Activated CD8-positive, alpha-beta memory T cell treated with anti-CD3 and anti-CD28 coated beads, Interleukin-2, amount 50 U/mL, for 24 hours (primary cell): ENCODE measurements at regions not wholly inside any gene's neighbourhood (a gene's known extent, or its start where the extent isn't known, plus 50 kb on each side); places are given as distances from the start of the nearest gene placed in this dataset.

ENCODE experiments used
- DNase-seq: peaks from one replicate; pipeline ENCODE4 v3.0.0-alpha.2; 2020; ENCODE audit errors: extremely low read depth

DNA sequence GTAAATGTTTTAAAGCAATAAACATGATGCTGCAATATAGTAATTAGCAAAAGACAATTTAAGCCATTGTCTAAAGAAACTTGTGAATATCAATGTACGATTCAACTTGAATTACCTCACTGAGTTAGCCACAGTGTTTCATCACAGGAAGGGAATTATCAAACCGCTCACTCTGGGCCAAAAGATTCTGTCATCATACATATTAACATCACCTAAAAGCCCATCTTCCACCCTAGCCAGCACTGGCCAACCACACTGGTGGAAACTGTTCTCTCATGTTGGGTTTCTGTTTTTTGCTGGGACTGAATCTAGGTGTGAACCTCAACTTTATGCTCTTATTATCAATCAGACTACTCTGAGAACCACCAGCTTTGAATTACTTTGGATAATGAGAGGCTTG lies 497.7 kb upstream of the THBS1 start:
- no peak for DNase-seq

- DNase-seq: no peak
Measured at GRCh38 chr15:39084674-39085530, 496.0 kb upstream of the THBS1 start.

DNA sequence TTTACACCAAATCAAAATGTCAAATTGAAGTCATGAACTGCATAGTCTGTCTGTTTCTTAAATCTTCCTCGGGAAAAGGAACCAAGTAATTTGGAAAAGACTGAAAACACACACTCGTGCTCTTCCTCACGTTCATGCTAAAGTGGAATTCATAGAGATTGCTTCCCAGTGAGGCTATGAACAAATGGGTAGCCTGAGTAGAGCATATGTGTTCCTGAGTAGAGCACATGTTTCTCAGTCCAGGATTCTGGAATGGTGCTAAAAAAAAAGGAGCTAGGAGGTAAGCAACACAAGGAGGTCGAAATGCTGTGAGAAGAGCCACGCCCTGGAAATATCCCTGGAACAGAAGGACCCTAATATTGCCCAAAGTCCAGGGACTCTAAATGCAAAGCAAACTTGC lies 494.2 kb upstream of the THBS1 start:
- DNase-seq: no peak

GRCh38 chr15:39088156-39088555 lies 492.7 kb upstream of the THBS1 start:
- no peak for DNase-seq

DNA sequence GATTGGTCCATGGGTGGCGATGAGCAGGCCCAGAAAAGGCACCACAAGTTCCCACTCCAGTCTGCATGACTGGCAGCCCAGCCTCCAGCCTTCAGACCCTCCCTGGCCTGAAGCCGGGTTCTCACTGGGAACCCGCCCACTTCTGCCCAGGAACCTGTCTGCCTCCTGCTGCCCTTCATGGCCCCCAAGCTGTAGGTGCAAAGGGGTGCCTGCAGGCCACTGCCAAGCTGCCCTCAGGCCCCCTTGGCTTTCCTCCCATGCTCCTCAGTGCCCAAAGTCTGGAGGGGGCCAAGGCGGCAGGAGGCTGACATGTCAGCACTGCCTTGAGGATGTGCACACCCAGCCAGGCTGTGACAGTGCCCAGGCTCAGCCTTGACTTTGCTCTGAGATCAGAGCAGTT lies 488.5 kb upstream of the THBS1 start:
- DNase-seq: no peak

GRCh38 chr15:39092761-39093160 lies 488.1 kb upstream of the THBS1 start:
- DNase-seq: no peak

DNA sequence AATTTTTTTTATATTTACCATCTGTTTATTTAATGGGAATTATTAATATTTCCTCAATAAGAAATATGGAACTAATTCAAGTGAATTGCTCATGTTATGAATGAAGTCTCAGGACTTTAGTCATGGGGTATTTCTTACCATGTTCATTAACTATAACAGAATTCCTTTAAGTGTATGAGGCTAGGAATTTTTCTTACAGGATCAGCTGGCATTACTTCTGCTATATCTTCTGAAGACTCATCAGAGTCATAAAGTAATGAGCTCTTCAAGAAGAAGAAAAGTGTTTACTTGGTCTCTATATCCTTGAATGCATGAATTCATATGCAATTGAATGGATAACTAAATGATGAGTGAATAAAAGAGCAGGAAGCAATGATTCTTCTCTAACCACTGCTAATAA lies 486.8 kb upstream of the THBS1 start:
- no peak for DNase-seq

- no peak for DNase-seq
Measured at GRCh38 chr15:39095218-39095879, 485.5 kb upstream of the THBS1 start.

DNA sequence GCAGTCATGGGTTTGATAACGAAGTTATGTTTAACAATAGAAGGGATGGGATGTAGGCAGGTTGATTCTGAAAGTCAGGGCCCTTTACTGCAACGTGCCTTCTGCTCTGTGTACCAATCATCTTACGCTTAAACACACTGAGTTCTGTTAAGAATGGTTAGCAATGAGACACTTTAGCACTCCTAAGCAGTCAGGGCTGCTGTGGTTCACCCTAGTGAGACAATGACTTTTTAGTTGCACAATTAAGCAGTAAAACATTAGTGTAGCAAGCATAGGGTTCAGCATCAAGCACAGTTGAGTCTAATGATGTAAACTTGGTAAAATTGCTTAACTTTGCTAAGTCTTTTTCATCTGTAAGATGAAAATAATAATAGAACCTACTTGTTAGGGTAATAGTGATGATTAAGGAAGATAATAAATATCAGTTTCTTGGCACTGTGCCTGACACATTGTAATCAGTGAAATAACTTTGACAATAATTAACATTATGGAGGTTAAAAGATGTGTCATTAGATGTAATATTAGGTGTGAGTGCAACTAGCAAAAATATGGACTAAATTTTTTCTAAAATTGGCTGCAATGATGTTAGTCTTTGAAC lies 484.2 kb upstream of the THBS1 start:
- DNase-seq: no peak

- DNase-seq: no peak
Measured at GRCh38 chr15:39099524-39099923, 481.4 kb upstream of the THBS1 start.

DNA sequence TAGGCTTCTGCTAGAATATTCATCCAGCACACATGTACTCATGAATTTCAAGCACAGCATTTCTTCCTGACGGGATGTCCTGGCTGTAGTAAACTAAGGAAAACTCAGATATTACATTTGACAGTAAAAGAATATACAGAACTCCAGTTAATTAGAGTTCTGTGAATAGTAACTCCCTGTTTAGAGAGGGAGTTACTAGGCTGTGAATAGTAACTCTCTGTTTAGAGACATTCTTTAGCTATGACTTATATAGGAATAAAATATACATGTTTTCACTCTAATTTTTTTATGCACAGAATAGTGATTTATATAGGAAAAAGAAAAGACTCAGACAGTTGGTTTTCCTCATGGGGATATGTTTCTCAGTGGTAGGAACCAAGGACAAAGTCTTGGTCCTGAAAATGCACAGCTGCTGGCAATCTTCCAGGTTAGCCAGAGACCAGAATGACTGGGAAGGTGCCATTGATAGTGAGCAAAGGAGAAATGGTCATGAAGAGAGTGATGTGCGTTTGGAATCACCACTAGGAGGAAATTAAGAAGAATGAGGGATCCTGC lies 480.7 kb upstream of the THBS1 start:
- DNase-seq: no peak

- DNase-seq: no peak
Measured at GRCh38 chr15:39102431-39102830, 478.4 kb upstream of the THBS1 start.

- DNase-seq: no peak
Measured at GRCh38 chr15:39106950-39107349, 473.9 kb upstream of the THBS1 start.

DNA sequence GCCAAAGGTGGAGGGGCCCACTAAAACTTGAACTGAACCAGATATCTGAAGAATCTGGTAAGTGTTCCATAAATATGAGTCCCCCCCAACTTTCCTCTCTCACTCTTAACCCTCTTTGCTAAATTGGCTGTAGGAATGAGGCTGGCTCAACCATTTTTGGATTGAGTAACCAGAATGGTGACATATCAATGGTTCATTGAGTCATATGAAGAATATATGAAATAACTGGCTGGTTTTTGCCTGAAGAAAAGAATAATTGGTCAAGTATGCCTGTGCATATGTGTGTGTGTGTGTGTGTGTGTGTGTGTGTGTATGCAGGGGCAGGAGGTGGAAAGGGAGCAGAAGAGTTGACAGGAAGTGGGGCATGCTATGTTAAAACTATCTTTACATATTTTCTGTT lies 472.9 kb upstream of the THBS1 start:
- no peak for DNase-seq

GRCh38 chr15:39110336-39110735 lies 470.5 kb upstream of the THBS1 start:
- no peak for DNase-seq

GRCh38 chr15:39110746-39111145 lies 470.1 kb upstream of the THBS1 start:
- no peak for DNase-seq

- DNase-seq: no peak
Measured at GRCh38 chr15:39113741-39114140, 467.1 kb upstream of the THBS1 start.

DNA sequence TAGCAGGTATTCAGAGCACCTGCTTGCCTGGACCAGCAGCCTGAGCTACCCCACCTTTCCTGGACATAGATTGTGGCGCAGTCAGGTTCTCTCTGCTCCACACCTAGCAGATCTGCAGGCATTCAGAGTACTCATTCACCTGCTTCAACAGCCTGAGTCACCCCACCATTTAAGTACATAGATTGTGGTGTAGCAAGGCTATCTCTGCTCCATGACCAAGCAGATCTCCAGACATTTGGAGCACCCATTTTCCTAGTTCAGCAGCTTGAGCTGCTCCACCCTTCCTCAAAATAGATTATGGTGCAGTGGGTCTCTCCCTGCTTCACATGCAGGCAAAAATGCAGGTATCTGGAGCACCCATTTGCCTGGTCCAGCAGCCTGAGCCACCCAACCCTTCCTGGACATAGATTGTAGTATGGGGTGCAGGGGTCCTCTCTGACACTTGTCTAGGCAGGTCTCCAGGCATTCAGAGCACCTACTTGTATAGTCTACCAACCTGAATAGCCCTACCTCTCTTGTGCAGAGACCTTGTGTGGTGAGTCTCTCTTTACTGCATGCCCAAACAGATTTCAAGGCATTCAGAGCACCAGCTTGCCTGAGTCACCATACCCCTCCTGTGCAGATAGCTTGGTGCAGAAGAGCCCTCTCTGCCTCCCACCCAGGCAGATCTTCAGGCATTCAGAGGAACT lies 466.0 kb upstream of the THBS1 start:
- DNase-seq: no peak

DNA sequence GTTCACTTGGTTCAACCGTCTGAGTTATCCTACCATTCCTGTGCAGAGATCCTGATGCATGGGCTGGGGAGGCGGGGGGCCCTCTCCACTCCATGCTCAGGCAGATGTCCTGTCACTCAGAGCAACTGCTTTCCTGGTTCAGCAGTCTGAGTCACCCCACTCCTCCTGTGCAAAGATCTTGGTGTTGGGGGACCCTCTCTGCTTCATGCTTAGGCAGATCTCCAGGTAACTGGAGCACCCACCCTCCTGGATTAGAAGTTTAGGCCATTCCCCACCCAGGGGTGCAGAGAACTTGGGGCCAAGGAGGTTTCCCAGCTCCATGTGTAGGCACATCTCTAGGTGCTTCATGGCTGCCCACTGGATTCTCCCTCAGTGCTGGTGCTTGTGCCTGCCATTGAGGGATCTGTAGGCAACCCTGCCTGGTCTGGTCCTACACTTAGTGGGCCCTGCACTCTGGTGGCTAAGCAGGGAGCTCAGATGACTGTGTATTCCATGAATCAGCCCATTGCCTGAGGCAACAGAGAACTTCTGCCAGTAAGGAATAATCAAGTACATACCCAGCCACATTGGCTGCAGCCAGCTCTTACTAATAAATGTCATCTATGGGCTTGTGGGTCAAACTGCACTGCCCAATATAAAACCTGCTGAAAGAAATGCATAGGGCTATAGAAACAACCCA lies 465.4 kb upstream of the THBS1 start:
- DNase-seq: no peak

DNA sequence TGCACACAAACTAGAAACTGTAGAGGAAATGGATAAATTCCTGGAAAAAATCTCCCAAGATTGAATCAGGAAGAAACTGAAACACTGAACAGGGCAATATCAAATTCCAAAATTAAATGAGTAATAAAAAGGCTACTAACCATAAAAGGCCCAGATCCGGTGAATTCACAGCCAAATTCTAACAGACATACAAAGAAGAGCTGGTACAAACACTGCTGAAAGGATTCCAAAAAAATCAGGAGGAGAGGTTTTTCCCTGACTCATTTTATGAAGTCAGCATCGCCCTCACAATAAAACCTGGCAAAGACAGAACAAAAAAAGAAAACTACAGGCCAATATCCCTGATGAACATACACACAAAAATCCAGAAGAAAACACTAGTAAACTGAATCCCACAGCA lies 462.4 kb upstream of the THBS1 start:
- no peak for DNase-seq

GRCh38 chr15:39124155-39124552 lies 456.7 kb upstream of the THBS1 start:
- DNase-seq: no peak
